Endodermal cell (in vitro differentiated cells): ENCODE measurements at regions not wholly inside any gene's neighbourhood (a gene's known extent, or its start where the extent isn't known, plus 50 kb on each side); places are given as distances from the start of the nearest gene placed in this dataset.

ENCODE experiments used
- DNase-seq: peaks from one replicate; pipeline ENCODE4 v3.0.0-alpha.2; 2017
- H3K27ac ChIP-seq: 2 replicates; pipeline ENCODE4 v1.5.1; 2013; ENCODE audit warnings: mild to moderate bottlenecking, low read depth, low read length, moderate library complexity
- H3K27me3 ChIP-seq: 2 replicates; pipeline ENCODE4 v1.6.1; 2013; ENCODE audit warnings: mild to moderate bottlenecking, low read length, moderate library complexity; ENCODE audit not compliant: insufficient read depth, control insufficient read depth, poor library complexity, severe bottlenecking
- H3K36me3 ChIP-seq: 2 replicates; pipeline ENCODE4 v1.7.0; 2013; ENCODE audit warnings: mild to moderate bottlenecking, low read length, moderate library complexity; ENCODE audit not compliant: control insufficient read depth, insufficient read depth
- H3K4me1 ChIP-seq: one replicate; pipeline ENCODE4 v1.7.0; 2013; ENCODE audit warnings: low read length; ENCODE audit not compliant: control insufficient read depth, insufficient read depth
- H3K4me3 ChIP-seq: 2 replicates; pipeline ENCODE4 v1.5.1; 2013; ENCODE audit warnings: mild to moderate bottlenecking, low read length, moderate library complexity
- H3K9ac ChIP-seq: 2 replicates; pipeline ENCODE4 v1.6.1; 2013; ENCODE audit warnings: mild to moderate bottlenecking, low read length, moderate library complexity; ENCODE audit not compliant: poor library complexity, severe bottlenecking; ENCODE audit errors: extremely low read depth
- H3K9me3 ChIP-seq: 2 replicates; pipeline ENCODE4 v1.6.1; 2013; ENCODE audit warnings: mild to moderate bottlenecking, low read length, moderate library complexity; ENCODE audit not compliant: control insufficient read depth
- H3K27ac Mint-ChIP-seq: 2 replicates; pipeline ENCODE4 v1.8.0; 2020; ENCODE audit warnings: mixed read lengths
- H3K27me3 Mint-ChIP-seq: 2 replicates; pipeline ENCODE4 v1.8.0; 2021; ENCODE audit warnings: mild to moderate bottlenecking, mixed read lengths; ENCODE audit not compliant: insufficient read depth
- H3K36me3 Mint-ChIP-seq: 2 replicates; pipeline ENCODE4 v1.8.0; 2020; ENCODE audit warnings: low read depth, mixed read lengths
- H3K4me1 Mint-ChIP-seq: 2 replicates; pipeline ENCODE4 v1.8.0; 2020; ENCODE audit warnings: mixed read lengths
- H3K4me3 Mint-ChIP-seq: 2 replicates; pipeline ENCODE4 v1.8.0; 2020; ENCODE audit warnings: mild to moderate bottlenecking, moderate library complexity, mixed read lengths
- H3K9me3 Mint-ChIP-seq: 2 replicates; pipeline ENCODE4 v1.8.0; 2020; ENCODE audit warnings: mild to moderate bottlenecking, mixed read lengths
- WGBS, 2 experiments: methylation state at CpG; one replicate each; pipeline versions ENCODE4 v1.1.5 to v1.1.7; 2013; ENCODE audit warnings: missing lambda C conversion rate in 2 of 2, mixed read lengths in 1 of 2; ENCODE audit not compliant: insufficient coverage in 1 of 2, insufficient read length in 1 of 2; 5-methylcytosine and 5-hydroxymethylcytosine counted together
- TF ChIP-seq, protein P1 (sequence below): fragments of 200-600 bp; sonication (generic); conservative IDR thresholded peaks from 2 replicates; pipeline ENCODE4 v1.5.0; 2021; ENCODE audit warnings: antibody characterized with exemption, mild to moderate bottlenecking

DNA sequence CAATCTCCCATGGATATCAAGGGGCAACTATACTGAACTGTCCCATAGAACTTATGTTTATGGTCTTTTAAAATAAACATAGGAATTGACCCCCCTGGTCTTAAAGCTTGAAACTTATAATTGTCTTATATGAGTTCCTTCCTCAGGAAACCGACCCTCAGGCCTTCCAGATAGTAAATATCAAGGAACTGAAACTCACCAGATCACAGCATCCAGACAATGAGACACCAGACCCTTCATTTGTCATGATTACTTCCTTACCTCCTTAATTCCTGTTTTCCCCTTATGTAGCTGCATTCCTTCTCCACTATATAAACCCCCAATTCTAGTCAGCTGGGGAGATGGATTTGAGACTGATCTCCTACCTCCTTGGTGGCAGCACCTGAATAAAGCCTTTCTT, 94.8 kb upstream of the GRPR start:
- Histone ChIP-seq H3K4me1 (no peaks in the 10 kb centered on the region), H3K9ac (no peak overlapping the region), H3K27me3 (no peaks in the 10 kb centered on the region), H3K9me3 (no peaks in the 10 kb centered on the region), H3K4me3 (no peak overlapping the region), H3K27ac (no peak overlapping the region), H3K36me3 (no peaks in the 10 kb centered on the region)
- WGBS, 2 experiments = 87% methylated on average over 1 of the region's 1 CpG; no CpG with 5 or more reads in 1 of the 2 experiments
- TF ChIP-seq, protein P1, sequence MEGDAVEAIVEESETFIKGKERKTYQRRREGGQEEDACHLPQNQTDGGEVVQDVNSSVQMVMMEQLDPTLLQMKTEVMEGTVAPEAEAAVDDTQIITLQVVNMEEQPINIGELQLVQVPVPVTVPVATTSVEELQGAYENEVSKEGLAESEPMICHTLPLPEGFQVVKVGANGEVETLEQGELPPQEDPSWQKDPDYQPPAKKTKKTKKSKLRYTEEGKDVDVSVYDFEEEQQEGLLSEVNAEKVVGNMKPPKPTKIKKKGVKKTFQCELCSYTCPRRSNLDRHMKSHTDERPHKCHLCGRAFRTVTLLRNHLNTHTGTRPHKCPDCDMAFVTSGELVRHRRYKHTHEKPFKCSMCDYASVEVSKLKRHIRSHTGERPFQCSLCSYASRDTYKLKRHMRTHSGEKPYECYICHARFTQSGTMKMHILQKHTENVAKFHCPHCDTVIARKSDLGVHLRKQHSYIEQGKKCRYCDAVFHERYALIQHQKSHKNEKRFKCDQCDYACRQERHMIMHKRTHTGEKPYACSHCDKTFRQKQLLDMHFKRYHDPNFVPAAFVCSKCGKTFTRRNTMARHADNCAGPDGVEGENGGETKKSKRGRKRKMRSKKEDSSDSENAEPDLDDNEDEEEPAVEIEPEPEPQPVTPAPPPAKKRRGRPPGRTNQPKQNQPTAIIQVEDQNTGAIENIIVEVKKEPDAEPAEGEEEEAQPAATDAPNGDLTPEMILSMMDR = no peak
- no peak for DNase-seq
- Mint-ChIP-seq H3K27me3 (no peaks in the 10 kb centered on the region), H3K36me3 (peaks cover 2% of the 10 kb centered on the region), H3K4me3 (no peak overlapping the region), H3K4me1 (peaks cover 31% of the 10 kb centered on the region), H3K27ac (no peak overlapping the region), H3K9me3 (no peaks in the 10 kb centered on the region)

DNA sequence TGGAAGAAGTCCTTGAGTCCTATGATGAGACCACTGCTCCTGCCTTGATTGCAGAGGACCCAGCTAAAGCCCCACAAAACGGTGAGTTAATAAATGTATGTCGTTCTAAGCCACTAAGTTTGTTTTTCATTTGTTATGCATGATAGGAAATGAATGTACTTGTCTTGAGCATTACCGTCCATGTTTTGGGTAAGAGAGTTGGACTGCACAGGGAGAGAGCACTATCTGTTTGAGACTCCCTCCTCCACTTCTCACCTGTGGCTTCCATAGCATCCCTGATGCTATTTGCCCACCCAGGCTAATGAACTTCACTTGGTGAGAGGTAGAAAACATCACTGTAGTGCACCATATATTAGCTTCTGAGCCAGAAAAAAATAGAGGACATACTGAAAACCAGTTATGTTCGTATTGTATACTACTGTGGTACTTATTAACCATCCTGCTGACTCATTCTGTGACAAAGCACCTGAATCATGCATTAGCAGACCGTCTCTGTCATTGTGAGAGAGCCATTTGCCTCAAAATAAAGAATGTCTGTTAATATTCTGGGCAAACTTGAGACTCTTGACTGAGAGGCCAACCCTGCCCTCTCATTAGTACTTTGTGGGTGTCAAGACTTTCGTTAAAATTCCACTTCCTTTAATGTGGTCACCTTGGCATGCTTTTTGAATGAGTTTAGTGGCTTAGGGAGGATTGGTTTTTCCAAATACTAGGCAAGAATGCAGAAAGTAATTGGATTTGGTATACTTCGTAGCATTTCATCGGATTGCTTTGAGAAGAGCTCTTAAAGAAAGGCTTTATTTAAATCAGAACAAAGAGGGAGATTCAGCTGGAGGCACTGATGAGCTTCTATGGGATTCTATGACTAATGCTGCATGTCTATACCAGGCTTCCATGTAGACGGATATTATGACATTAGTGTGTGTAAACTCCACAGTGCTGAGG, 99.3 kb upstream of the GRPR start:
- H3K36me3 ChIP-seq = no peaks in the 10 kb centered on the region
- TF ChIP-seq, protein P1 = no peak
- H3K27me3 ChIP-seq = no peaks in the 10 kb centered on the region
- no peak overlapping the region for H3K4me3 ChIP-seq
- no peak overlapping the region for H3K9ac ChIP-seq
- H3K27ac ChIP-seq = no peak overlapping the region
- H3K9me3 ChIP-seq = no peaks in the 10 kb centered on the region
- Mint-ChIP-seq H3K27me3 (peaks cover 1% of the 10 kb centered on the region), H3K4me3 (no peak overlapping the region), H3K9me3 (peaks cover 5% of the 10 kb centered on the region), H3K27ac (no peak overlapping the region), H3K4me1 (peaks cover 20% of the 10 kb centered on the region), H3K36me3 (no peaks in the 10 kb centered on the region)
- DNase-seq = no peak
- H3K4me1 ChIP-seq = no peaks in the 10 kb centered on the region
- 80 to 90% methylated on average over 2 to 9 of the region's 9 CpGs for WGBS, 2 experiments

DNA sequence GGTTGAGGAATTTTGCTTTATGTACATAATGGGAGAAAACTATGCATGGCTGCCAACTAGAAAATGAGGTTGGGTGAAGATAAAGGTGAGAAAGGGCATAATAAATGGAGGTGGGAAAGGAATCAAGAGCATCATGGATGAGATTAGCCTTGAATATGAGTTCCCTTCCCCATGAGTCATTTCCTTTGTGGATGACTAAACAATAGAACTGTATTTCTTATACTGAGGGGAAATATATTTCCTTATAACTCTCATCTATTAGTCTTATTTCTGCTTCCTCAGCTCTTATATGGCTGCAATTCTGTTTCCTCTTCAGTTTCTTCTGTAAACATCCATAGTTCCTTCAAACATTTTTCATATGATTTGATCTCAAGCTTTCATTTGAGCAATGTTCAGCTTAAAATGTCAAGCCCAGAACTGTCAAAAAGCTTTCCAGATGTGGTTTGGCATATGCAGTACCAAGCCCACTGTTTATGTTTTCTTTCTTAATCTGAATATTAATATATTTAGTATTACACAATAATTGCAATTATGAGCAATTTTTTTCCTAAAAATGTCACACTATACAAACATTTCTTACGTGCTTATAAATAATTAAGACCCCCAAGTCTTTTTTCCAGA, 100.7 kb upstream of the GRPR start:
- WGBS, 2 experiments = 0% methylated on average over 1 of the region's 1 CpG; no CpG with 5 or more reads in 1 of the 2 experiments
- TF ChIP-seq, protein P1 = no peak
- Histone ChIP-seq H3K4me1 (no peaks in the 10 kb centered on the region), H3K27ac (no peak overlapping the region), H3K4me3 (no peak overlapping the region), H3K27me3 (no peaks in the 10 kb centered on the region), H3K9ac (no peak overlapping the region), H3K9me3 (no peaks in the 10 kb centered on the region), H3K36me3 (no peaks in the 10 kb centered on the region)
- H3K27me3 Mint-ChIP-seq = peaks cover 1% of the 10 kb centered on the region
- peaks cover 5% of the 10 kb centered on the region for H3K9me3 Mint-ChIP-seq
- H3K27ac Mint-ChIP-seq = no peak overlapping the region
- H3K4me1 Mint-ChIP-seq = peaks cover 24% of the 10 kb centered on the region
- no peak overlapping the region for H3K4me3 Mint-ChIP-seq
- DNase-seq = no peak
- H3K36me3 Mint-ChIP-seq = no peaks in the 10 kb centered on the region
